ENCODE measurements at regions not wholly inside any gene's neighbourhood (a gene's known extent, or its start where the extent isn't known, plus 50 kb on each side); places are given as distances from the start of the nearest gene placed in this dataset.

DNA sequence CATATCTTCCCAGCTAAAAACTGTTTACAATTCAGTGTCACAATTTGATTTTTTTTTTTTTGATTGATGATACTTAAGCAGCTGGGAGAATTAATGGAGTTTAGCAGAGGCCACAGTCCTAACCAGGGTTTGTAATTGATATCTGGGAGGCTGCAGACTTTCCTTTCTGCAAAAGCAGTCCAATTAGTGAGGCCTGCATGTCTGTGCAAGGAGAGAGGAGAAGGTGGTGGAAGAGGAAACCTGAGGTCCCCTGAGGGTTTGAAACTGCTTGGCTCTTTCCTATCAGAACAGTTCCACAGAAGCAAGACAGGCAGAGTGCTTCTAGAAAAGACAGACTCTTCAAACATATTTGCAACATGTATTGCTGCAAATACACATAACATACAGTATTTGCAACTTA is 160.8 kb upstream of the KRR1 start:
- ATAC-seq (no peak), DNase-seq (no peak)

DNA sequence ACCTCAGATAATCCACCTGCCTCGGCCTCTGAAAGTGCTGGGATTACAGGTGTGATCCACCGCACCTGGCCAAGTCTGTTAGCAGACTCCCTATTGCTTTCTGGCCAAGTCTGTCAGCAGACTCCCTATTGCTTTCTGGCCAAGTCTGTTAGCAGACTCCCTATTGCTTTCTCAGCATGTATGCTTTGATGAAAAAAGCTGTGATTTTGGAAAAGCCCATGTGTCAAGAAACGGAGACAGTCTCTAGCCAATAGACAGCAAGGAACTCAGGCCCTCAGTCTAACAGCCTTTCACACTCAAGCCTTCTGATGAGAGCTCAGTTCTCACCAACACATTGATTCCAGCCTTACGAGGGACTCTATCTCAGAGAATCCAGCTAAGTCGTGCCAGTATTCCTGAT is 158.8 kb upstream of the KRR1 start:
- Histone ChIP-seq H3K4me3 (no peak overlapping the region), H3K27ac (no peak overlapping the region), H3K36me3 (replicated peaks in 1 of 2; ENCODE audit: insufficient read depth in 1 of 2, low read depth in 2 of 2) (no peaks in the 10 kb centered on the region), H3K4me1 (peaks cover 16% of the 10 kb centered on the region), H3K27me3 (no peaks in the 10 kb centered on the region), H3K9me3 (no peaks in the 10 kb centered on the region)
- no peak for DNase-seq
- intact Hi-C loops (cut with DNase I) = no loop called here
- 54 to 65% methylated on average over 5 of the region's 5 CpGs for WGBS, 2 donors
- TF ChIP-seq, protein P1, sequence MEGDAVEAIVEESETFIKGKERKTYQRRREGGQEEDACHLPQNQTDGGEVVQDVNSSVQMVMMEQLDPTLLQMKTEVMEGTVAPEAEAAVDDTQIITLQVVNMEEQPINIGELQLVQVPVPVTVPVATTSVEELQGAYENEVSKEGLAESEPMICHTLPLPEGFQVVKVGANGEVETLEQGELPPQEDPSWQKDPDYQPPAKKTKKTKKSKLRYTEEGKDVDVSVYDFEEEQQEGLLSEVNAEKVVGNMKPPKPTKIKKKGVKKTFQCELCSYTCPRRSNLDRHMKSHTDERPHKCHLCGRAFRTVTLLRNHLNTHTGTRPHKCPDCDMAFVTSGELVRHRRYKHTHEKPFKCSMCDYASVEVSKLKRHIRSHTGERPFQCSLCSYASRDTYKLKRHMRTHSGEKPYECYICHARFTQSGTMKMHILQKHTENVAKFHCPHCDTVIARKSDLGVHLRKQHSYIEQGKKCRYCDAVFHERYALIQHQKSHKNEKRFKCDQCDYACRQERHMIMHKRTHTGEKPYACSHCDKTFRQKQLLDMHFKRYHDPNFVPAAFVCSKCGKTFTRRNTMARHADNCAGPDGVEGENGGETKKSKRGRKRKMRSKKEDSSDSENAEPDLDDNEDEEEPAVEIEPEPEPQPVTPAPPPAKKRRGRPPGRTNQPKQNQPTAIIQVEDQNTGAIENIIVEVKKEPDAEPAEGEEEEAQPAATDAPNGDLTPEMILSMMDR (IDR thresholded peaks at IDR 0.05) = no peak
- TF ChIP-seq POLR2A (IDR thresholded peaks at IDR 0.05) = no peak
- no peak for ATAC-seq

More for the DNA sequence above, 160.8 kb upstream of the KRR1 start:
- peaks cover 4% of the 10 kb centered on the region for H3K4me1 ChIP-seq
- intact Hi-C loops (cut with DNase I) = no loop called here
- TF ChIP-seq, protein P1 (IDR thresholded peaks at IDR 0.05) = no peak
- TF ChIP-seq POLR2A (IDR thresholded peaks at IDR 0.05) = no peak
- H3K36me3 ChIP-seq (replicated peaks in 1 of 2; ENCODE audit: insufficient read depth in 1 of 2, low read depth in 2 of 2) = no peaks in the 10 kb centered on the region
- no peaks in the 10 kb centered on the region for H3K9me3 ChIP-seq
- H3K27ac ChIP-seq = no peak overlapping the region
- H3K27me3 ChIP-seq = no peaks in the 10 kb centered on the region
- H3K4me3 ChIP-seq = no peak overlapping the region

DNA sequence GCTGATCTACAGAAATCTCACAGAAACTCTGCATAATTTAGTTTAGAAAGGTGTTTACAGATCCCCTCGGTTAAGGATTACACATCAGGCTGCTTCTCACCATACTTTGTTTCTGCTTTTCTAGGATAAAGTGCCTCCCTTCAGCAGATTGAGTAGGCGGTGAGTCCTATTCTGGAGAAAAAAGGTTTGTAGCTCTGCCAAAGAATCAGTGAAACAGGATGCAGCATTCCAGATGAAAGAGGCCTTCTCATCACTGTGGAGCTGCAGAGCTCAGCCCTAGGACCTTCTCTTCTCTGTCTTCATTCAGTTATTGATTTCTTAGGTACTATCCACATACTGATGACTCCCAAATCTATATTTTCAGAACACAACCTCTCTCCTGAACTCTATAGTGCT is 155.5 kb upstream of the KRR1 start:
- WGBS, 2 donors = 43 to 62% methylated on average over 2 of the region's 2 CpGs
- Histone ChIP-seq H3K27ac (peak overlapping the region in 3 of 4 donors; percentile 35 to 66 (median 56)), H3K4me1 (peaks cover 16% of the 10 kb centered on the region), H3K9me3 (no peaks in the 10 kb centered on the region), H3K4me3 (no peak overlapping the region), H3K27me3 (no peaks in the 10 kb centered on the region), H3K36me3 (replicated peaks in 1 of 2; ENCODE audit: insufficient read depth in 1 of 2, low read depth in 2 of 2) (no peaks in the 10 kb centered on the region)
- intact Hi-C loops (cut with DNase I) = no loop called here
- DNase-seq (no peak), ATAC-seq (peak; percentile 10)
- no peak for TF ChIP-seq POLR2A (IDR thresholded peaks at IDR 0.05)

DNA sequence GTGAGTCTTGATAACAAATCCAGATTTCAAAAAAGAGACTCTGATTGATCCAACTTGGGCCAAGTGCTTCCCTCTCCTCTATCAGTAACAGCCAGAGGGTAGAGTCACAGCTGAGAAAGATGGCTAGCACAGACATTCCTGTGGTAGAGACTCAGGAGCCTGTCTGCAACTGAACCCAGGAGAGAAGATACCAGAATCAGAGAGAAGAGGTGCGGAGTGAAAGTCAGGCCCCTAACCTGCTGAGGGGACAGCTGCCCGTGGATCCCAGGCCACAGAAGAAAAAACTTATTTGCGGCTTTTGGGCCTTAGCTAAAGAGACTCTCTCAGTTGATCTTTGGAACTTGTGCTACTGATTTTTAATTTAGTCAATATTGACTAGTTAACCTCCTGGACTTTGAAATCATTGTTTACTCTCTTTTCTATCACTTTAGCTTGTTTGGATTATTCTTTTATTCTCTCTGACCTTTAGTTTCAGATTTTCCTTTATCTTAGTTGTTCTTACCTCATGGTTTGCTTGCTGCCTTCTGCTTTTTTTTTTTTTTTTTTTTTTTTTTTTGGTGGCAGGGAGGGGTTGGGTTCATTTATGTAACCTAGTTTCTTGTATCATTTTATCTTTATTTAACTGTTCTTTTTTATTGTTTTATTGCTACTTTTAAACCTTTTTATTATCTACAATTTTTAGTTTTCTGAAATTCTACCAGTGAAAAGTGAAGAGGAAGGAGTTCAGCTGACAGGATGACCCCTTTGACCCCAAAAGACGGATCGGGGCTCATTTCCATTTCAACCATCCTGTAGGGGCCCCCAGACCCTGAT is 154.9 kb upstream of the KRR1 start:
- DNase-seq = peak in 1 of 4 donors; percentile 18
- Histone ChIP-seq H3K4me1 (peaks cover 16% of the 10 kb centered on the region), H3K36me3 (replicated peaks in 1 of 2; ENCODE audit: insufficient read depth in 1 of 2, low read depth in 2 of 2) (no peaks in the 10 kb centered on the region), H3K4me3 (no peak overlapping the region), H3K9me3 (no peaks in the 10 kb centered on the region), H3K27me3 (no peaks in the 10 kb centered on the region), H3K27ac (peak overlapping the region in 3 of 4 donors; percentile 44 to 66 (median 57))
- intact Hi-C loops (cut with DNase I) = no loop called here
- ATAC-seq = peak; percentile 81
- TF ChIP-seq, protein P1 (IDR thresholded peaks at IDR 0.05) = no peak
- TF ChIP-seq POLR2A (IDR thresholded peaks at IDR 0.05) = no peak
- 31 to 35% methylated on average over 5 of the region's 5 CpGs for WGBS, 2 donors

DNA sequence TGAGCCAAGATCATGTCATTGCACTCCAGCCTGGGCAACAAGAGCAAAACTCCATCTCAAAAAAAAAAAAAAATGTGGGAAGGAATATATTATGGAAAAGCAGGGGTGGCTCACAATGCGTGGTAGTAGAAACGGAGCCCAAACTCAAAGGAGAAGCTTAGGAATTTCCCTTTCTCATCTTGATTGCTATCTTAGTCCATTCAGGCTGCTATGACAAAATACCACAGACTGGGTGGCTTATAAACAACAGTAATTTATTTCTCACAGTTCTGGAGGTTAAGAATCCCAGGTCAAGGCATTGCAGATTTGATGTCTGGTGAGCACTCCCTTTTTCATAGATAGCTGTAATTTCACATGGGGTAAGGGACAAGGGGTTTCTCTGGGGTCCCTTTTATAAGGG is 153.8 kb upstream of the KRR1 start:
- no peaks in the 10 kb centered on the region for H3K27me3 ChIP-seq
- H3K27ac ChIP-seq = no peak overlapping the region
- ATAC-seq (no peak), DNase-seq (no peak)
- WGBS, 2 donors = 81 to 89% methylated on average over 2 of the region's 2 CpGs
- H3K4me1 ChIP-seq = peaks cover 16% of the 10 kb centered on the region
- H3K4me3 ChIP-seq = no peak overlapping the region
- TF ChIP-seq, protein P1 (IDR thresholded peaks at IDR 0.05) = no peak
- no peak for TF ChIP-seq POLR2A (IDR thresholded peaks at IDR 0.05)
- intact Hi-C loops (cut with DNase I) = no loop called here
- H3K36me3 ChIP-seq (replicated peaks in 1 of 2; ENCODE audit: insufficient read depth in 1 of 2, low read depth in 2 of 2) = no peaks in the 10 kb centered on the region
- no peaks in the 10 kb centered on the region for H3K9me3 ChIP-seq

All from body of pancreas (tissue), 4 donors.